Osteoblast (primary cell): ENCODE measurements at regions not wholly inside any gene's neighbourhood (a gene's known extent, or its start where the extent isn't known, plus 50 kb on each side); places are given as distances from the start of the nearest gene placed in this dataset.
A peak's percentile ranks its signal among the peaks of the same experiment; 100 is the strongest.

Experiments used
- DNase-seq: peaks from one replicate; pipeline ENCODE4 v3.0.0; 2011; ENCODE audit warnings: low spot score, mixed read lengths; ENCODE audit not compliant: insufficient read length; ENCODE audit errors: missing footprints
- H2AFZ ChIP-seq: 2 replicates; pipeline ENCODE4 v1.6.0; 2011; ENCODE audit warnings: mild to moderate bottlenecking, low read length
- H3K27ac ChIP-seq: 2 replicates; pipeline ENCODE4 v1.5.1; 2011; ENCODE audit warnings: mild to moderate bottlenecking, low read depth, low read length, moderate library complexity
- H3K27me3 ChIP-seq: 2 replicates; pipeline ENCODE4 v1.6.0; 2012; ENCODE audit warnings: mild to moderate bottlenecking, control low read depth, inconsistent platforms, low read length, moderate library complexity; ENCODE audit not compliant: insufficient read depth
- H3K36me3 ChIP-seq: 2 replicates; pipeline ENCODE4 v1.5.1; 2011; ENCODE audit warnings: mild to moderate bottlenecking, low read length, control low read depth, moderate library complexity; ENCODE audit not compliant: insufficient read depth
- H3K4me1 ChIP-seq: 2 replicates; pipeline ENCODE4 v1.5.1; 2011; ENCODE audit warnings: mild to moderate bottlenecking, low read length, control low read depth, moderate library complexity; ENCODE audit not compliant: insufficient read depth
- H3K4me2 ChIP-seq: 2 replicates; pipeline ENCODE4 v1.6.0; 2011; ENCODE audit warnings: mild to moderate bottlenecking, low read length; ENCODE audit not compliant: insufficient read depth
- H3K4me3 ChIP-seq: fragments of 200-600 bp; sonication (generic); 3 replicates; pipeline ENCODE4 v1.5.1; 2012; ENCODE audit warnings: mild to moderate bottlenecking, low read length, inconsistent platforms; ENCODE audit not compliant: insufficient read depth
- H3K79me2 ChIP-seq: 2 replicates; pipeline ENCODE4 v1.6.0; 2012; ENCODE audit warnings: mild to moderate bottlenecking, low read length, control low read depth, inconsistent platforms; ENCODE audit not compliant: insufficient read depth
- H3K9me3 ChIP-seq: 2 replicates; pipeline ENCODE4 v1.5.1; 2011; ENCODE audit warnings: low read depth, low read length, control low read depth
- H4K20me1 ChIP-seq: 2 replicates; pipeline ENCODE4 v1.6.0; 2012; ENCODE audit warnings: mild to moderate bottlenecking, low read length, control low read depth; ENCODE audit not compliant: insufficient read depth
- CTCF ChIP-seq: IDR thresholded peaks from 2 replicates; pipeline ENCODE4 v1.5.1; 2011; ENCODE audit warnings: mild to moderate bottlenecking, low read depth, low read length, moderate library complexity; ENCODE audit errors: extremely low read depth

GRCh38 chr1:25024615-25025350 is 94.7 kb upstream of the RUNX3 start:
- H4K20me1 ChIP-seq = no peaks in the 10 kb centered on the region
- H2AFZ ChIP-seq = no peak overlapping the region
- TF ChIP-seq CTCF = no peak
- H3K9me3 ChIP-seq = no peaks in the 10 kb centered on the region
- H3K27ac ChIP-seq = no peak overlapping the region
- H3K27me3 ChIP-seq = peaks cover 10% of the 10 kb centered on the region
- DNase-seq = no peak
- no peaks in the 10 kb centered on the region for H3K79me2 ChIP-seq
- no peaks in the 10 kb centered on the region for H3K36me3 ChIP-seq
- H3K4me1 ChIP-seq = peaks cover 6% of the 10 kb centered on the region
- H3K4me2 ChIP-seq = no peak overlapping the region
- no peak overlapping the region for H3K4me3 ChIP-seq

- Histone ChIP-seq H3K9me3 (no peaks in the 10 kb centered on the region), H3K79me2 (no peaks in the 10 kb centered on the region), H4K20me1 (no peaks in the 10 kb centered on the region), H3K27me3 (peaks cover 8% of the 10 kb centered on the region), H3K36me3 (no peaks in the 10 kb centered on the region), H3K4me3 (no peak overlapping the region), H2AFZ (no peak overlapping the region), H3K27ac (no peak overlapping the region), H3K4me2 (no peak overlapping the region), H3K4me1 (peaks cover 6% of the 10 kb centered on the region)
- peak; percentile 38 for DNase-seq
- no peak for TF ChIP-seq CTCF
Measured at GRCh38 chr1:25023826-25024225, 93.8 kb upstream of the RUNX3 start.

- H3K27ac ChIP-seq = peak overlapping the region; percentile 40
Measured at GRCh38 chr1:25023190-25023578, 93.1 kb upstream of the RUNX3 start.

More at GRCh38 chr1:25023190-25023578, 93.1 kb upstream of the RUNX3 start:
- Histone ChIP-seq H3K27me3 (peaks cover 8% of the 10 kb centered on the region), H3K79me2 (no peaks in the 10 kb centered on the region), H3K36me3 (no peaks in the 10 kb centered on the region), H3K4me3 (no peak overlapping the region), H3K4me2 (no peak overlapping the region), H4K20me1 (no peaks in the 10 kb centered on the region), H3K9me3 (no peaks in the 10 kb centered on the region), H3K4me1 (peaks cover 6% of the 10 kb centered on the region), H2AFZ (no peak overlapping the region)
- DNase-seq = peak; percentile 25
- no peak for TF ChIP-seq CTCF
